NCI-H748 (cell line): ENCODE measurements at regions not wholly inside any gene's neighbourhood (a gene's known extent, or its start where the extent isn't known, plus 50 kb on each side); places are given as distances from the start of the nearest gene placed in this dataset.
A peak's percentile ranks its signal among the peaks of the same experiment; 100 is the strongest.
"Not testable (repeated sequence)": the region's sequence is repeated elsewhere in the genome, so short reads cannot be mapped to it uniquely, and the experiment has no call there.

Experiments
- DNase-seq: peaks from one replicate; lab custom pipeline; 2025; ENCODE audit not compliant: unreplicated experiment; lab: John Stamatoyannopoulos, UW

DNA sequence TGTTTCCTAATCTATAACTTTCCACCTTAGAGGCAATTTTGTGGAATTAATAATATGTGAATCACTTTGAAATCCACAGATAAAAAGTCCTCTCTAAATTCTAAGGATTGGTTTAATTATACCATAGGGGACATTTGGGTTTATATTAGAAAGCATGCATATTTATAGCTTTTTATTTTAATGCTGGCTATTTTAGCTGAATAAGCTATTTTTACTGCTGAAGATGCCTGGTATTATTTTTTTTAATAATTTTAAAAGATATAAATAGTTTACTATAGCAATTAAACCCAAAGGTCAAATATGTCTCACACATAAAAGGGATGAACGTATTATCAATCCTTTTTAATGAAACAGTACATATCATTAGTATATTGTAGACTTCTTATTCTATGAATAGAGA, 415.4 kb downstream of the MAGEB5 start:
- no peak for DNase-seq

DNA sequence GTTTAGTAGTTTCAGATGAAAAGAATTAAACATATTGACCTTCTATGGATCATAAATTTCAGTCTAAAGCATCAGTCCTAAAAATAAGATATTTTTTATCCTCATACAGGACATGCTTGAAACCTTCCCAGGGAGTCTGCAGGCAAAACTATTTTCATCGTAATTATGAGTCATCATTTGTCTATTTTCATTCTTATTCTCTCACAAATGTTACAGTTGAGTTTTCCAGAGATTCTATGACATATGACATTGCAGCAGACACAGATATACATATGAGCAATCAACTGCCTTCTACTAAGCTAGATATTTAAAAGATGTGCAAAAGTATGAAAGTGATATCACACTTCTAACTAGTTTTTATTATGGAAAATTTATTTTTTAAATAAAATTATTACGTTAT, 398.0 kb downstream of the MAGEB5 start:
- no peak for DNase-seq

DNA sequence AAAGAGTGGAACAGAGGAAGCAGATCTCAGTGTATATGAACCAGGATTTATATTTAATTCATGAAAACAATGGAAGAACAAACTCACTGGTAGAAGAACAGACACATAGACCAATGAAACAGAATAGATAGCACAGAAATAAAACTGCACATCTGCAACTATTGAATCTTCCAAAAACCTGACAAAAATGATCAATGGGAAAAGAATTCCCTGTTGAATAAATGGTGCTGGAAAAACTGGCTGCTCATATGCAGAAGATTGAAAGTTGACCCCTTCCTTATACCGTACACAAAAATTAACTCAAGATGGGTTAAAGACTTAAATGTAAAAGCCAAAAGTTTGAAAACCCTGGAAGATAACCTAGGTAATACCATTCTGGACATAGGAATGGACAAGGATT, 391.0 kb downstream of the MAGEB5 start:
- no peak for DNase-seq

DNA sequence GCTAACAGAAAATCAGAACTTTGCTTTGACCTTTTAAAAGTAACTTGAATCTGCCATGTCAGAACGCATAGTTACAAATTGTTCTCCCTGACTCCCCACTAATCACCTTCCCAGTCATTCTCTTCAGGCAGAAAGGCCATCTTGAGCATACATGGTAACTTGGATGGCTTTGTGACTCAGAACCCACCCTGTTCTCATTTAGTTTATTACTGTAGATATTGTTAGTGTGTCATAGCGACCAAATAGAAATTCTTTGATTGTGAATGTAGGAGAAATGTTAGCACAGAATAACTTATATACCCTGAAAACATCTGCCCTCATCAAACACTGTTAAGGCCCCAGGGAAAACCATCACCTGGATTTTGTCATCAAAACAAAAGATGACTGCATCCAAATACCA, 382.0 kb downstream of the MAGEB5 start:
- peak; percentile 28 for DNase-seq

DNA sequence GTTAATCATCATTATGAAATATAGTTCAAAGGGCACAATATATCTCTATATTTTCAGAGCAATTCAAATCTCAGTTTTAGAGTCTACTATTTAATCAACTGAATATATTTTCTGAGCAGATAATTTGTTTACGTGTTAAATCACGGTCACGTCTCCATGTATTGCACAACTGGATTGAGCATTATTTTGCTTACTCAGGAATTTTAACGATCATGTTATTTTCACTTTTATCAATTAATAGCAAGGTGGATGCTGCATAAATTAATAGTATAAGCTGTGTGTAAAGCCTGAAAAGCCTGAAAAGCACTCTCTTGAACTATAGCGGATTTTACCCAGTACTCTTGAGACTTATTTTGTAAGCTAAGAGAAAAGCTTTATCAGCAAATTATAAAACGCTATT, 374.9 kb downstream of the MAGEB5 start:
- no peak for DNase-seq

DNA sequence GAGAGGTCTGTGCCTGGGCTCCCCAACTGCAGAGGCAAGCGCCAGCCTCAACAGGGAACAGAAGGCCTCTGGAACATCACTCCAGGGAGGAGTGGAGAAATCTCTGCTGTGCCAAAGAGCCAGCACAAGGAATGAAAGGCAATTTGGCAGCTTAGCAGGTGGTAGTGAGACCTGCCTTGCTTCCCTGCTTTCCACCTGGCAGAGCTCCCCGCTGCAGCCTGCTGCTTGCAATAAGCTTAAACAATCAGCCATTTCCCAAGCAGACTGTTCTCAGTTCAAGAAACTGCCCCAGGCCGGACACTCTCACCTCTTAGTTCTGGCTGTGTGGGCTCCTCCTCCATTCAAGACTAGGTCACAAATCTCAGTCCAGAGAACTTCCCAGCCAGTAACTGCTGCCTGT, 370.6 kb downstream of the MAGEB5 start:
- DNase-seq = peak; percentile 2

DNA sequence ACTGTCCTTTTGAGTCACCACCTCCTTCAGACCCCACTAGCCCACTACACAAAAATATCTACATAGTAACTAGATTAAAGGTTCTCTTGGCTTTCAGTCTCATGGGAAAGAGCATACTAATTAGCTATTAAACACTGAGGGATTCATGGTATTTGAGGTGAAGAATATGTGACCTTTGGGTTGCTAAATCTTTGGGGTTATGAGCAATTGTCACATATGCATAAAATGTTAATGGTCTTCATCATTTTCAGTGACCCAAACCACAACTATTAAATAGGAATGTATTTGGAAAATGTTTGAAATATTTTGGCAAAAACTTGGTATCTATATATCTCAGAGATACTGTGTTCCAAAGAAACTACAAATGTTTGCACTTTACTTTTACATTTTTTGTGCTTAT, 365.1 kb downstream of the MAGEB5 start:
- DNase-seq = no peak

DNA sequence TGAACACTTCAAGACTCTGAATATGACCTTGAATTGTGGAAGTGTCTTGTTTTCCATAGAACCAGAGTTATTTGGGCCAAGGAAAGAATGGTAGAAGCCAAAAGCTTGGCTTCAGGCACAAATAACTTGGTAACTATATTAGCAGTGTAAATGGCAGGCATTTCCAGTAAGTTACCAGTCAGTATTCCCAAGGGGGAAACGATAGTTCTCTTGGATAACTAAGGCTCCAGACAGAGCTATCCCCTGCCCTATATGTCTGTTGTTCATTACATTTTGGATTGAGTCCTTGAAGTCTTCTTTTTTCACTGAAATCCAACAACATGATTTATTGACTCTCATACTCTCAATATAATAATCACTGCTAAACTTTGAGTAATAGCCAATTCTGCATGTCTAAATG, 364.1 kb downstream of the MAGEB5 start:
- DNase-seq = no peak

DNA sequence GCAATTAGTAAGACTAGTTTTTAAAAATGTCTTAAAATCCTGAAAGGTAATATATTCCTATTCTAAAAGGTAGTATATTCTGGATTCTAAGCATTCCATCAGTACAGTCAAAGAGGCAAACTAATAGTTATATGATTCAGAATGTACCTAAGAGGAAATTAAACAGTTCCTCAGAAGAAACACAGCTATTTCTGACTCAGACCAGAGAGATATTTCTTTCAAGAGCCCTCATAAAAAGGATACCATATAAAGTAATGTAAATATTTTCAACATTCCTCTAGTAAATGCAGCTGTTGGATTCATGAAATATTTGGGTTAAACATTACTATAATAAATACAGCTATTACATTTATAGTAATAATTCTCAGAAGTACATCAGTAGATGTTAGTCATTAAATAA, 358.3 kb downstream of the MAGEB5 start:
- DNase-seq = no peak

DNA sequence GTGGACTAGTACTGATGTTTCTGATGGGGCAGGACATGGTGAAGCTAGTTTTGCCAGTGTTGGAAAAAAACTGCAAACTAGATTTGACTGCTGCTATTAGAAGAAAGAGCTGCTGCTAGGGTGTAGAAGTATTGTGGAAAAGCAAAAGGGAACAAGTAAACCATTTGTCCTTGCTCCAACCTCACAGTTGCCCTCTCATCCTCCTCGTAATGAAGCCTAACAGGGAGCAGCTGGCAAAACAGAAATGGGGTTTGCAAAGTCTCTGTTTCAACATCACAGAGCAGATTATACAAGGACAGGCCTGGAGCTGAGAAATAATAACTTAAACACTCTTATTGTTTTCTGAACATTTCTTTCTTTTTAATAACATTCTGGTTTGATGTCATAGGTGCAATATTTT, 346.2 kb downstream of the MAGEB5 start:
- DNase-seq = peak; percentile 15

DNA sequence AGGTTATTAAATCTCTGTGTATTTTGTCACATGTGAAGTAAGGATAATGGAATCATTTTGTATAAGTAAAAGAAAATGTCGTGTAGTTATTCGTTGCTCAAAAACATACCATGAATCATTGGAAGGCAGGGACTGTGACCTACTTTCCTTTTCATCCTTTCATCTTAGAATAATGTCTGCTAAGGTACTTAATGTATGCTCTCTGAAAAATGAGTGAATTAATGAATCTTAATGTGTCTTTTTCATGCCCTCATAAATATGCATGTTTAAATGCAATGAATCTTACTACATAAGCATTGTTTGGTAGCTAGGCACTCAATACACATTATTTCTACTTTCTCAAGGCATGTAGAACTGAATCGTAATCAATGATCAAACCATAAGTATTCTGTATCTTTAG, 343.9 kb downstream of the MAGEB5 start:
- DNase-seq = no peak

DNA sequence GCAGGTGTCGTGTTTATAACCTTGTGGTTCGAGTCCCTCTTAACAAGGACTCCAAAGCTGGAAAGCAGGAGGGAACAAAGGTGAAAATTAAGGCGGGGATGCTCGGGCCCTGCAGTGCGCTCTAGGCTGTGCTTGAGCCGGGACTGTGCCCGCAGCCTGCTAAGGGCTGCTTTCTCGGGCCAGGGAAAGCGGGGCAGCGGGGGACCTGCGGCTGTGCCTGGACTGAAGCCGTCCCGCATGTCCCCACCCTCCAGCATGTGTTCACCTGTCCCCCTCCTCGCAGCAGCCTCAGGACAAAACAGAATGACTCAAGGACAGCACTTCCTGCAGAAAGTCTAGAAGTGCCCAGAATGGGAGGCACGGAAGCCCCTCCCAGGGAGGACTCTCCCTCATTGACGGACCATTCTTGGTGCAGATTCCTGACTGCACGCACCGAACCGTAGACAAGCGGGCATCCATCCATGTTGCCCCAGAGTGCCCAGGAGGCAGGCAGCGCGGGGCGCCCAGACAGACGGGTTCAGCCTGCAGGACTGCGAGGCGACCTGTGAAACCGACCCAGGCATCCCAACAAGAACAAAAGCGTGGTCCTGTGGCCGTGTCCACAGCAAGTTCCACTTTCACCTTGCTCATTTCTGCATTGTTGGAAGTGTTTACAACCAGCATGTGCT, 342.9 kb downstream of the MAGEB5 start:
- DNase-seq = peak; percentile 67

DNA sequence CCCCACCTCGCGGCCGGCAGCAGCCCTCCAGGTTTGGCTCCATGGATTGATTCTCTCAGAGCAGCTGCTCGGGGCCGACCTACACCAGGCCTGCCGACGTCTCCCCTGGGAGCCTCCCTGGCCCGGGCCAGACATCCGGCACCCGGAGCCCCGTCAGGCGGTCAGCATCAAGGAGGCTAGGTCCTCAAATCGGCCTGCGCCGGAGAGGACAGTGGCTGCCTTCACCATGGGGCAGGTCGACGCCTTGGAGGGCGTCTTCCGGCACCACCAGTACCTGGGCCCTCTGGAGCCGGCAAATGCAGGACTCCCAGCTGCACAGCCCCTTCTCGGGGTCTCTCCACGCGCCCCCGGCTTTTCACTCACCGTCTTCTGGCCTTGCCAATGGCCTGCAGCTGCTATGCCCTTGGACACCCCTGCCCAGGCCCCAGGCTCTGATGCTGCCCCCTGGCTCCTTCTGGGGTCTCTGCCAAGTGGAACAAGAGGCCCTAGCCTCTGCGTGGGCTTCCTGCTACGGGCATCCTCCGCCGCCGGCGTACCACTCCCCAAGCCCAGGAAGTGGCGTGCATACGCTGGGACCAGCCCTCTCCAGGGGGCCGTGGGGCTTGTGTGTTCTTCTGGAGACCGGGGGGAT, 341.8 kb downstream of the MAGEB5 start:
- DNase-seq = peak; percentile 70

DNA sequence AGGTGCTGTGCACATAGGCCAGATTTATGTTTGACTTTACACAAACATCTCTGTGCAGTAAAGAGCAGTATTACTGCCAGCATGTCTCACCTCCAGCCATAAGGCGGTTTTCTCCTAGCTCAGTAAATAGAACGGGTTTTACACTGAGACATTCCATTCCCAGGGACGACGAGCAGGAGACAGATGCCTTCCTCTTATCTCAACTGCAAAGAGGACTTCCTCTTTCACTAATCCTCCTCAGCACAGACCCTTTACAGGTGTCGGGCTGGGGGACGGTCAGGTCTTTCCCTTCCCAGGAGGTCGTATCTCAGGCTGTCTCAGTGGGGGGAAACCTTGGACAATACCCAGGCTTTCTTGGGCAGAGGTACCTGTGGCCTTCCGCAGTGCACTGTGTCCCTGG, 309.8 kb downstream of the MAGEB5 start:
- DNase-seq = not testable (repeated sequence)

DNA sequence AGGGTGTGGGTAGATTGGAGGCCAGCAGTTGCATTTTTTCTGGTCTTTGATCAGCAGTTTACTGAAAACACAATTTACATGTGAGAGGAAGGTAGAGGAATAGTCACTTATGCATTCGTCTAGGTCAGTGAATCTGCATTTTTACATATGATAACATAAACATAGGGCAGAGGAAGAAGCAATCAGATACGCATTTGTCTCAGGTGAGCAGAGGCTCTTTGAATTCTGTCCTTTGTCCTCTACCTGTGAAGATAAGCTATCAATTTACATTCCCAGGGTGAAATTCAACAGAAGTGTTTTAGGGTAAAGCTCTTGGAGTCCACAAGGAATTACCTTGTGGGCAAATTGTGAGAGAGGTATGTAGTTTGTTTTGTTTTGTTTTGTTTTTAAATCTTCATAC, 306.5 kb downstream of the MAGEB5 start:
- DNase-seq = no peak

DNA sequence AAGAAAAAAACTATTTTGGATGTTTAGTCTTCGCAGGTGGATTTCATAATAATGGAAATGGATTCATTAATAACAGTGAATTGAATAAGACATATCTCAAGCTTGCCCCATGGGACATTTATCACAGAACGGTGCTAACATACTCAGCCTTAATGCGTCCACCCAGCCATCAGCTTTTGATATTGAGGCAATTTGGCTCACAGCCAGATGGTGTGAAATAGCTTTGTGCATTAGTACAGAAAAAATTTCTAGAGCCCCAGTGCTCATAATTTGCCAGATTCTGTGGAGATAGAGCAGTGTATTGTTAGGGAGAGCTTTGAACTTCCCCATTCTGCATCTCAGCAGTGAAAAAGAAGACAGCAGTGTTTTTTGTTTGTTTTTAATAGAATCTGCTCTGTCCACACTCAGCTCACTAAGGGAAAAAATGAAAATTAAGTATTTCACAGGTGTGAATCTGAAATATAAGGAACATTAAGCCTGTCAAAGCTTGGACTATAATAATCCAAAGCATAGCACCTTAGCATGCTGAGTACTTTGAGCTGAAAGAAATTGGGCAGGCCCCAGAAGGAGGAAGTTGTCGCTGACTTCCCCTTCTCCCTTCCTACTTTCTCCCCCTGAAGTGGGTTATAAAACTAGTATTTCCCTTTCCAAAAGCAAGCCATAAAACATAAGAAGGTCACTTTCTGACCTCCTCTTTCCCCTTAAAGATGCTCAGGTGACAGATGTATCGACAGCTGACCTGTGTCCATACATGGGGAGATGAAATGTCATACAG, 295.8 kb downstream of the MAGEB5 start:
- peak; percentile 3 for DNase-seq

DNA sequence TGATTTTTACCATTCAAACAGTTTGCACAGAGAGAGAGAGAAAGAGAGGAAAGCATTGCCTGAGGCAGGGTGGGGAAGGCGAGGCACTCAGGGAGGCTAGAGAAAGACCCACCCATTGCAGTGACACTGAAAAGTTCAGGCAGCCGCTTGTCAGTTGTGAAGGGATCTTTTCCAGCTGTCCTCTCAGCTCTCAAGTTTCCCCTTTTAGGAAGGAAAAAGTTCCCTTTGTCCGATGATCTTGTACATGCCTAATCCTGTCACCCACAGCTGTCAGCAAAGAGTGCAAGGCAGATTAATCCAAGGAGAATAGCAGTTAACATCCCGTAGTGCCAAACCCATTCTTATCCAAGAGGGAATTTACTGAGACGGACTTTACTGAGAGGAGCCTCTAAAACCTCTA, 255.0 kb downstream of the MAGEB5 start:
- DNase-seq = no peak

DNA sequence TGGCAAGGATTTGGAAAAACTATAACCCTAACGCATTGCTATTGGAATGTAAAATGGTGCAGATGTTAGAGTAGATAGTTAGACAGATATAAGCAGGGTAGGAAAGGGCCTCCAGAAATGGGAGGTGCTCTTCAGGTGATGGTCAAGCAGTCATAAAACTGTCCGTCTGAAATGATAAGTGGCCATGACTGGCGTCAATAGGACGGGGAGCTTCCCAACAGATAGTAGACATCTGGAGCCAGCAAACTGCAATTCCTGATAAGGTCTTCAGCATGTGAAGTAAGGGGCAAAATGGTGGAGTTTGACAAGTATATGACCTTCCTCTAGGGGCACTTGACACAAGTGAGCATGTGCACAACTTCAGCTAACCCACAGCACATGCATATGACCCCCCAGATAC, 250.4 kb downstream of the MAGEB5 start:
- DNase-seq = no peak

DNA sequence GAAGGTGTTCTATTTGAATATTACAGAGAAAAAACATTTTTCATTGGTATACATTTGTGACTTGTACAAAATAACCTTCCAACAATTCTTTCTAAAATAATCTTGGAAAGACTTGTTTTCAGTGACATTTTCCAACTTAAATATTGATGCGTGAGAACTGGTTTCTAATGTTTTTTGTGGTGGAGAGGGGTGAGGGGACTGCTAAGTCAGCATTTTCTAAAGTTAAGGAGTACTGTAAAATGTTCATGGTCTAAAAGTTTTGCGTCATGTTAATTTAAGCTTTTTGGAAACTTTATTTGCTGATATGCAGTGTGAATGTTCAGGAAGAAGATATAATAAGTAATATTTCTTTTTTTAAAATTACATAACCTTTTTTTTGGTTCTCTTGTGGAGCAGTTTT, 229.3 kb downstream of the MAGEB5 start:
- no peak for DNase-seq

DNA sequence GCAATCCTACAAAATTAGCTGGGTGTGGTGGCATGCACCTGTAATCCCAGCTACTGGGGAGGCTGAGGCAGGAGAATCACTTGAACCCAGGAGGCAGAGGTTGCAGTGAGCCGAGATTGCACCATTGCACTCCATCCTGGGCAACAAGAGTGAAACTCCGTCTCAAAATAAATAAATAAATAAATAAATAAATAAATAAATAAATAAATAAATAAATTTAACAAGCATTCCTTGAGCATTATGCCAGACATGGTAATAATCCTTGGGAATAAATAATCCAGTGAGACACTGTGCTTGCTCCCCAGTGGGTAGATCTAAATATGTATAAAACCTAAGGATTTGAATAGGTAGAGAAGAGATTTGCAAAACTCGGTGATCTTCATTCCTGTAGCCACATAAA, 228.4 kb downstream of the MAGEB5 start:
- DNase-seq = not testable (repeated sequence)

DNA sequence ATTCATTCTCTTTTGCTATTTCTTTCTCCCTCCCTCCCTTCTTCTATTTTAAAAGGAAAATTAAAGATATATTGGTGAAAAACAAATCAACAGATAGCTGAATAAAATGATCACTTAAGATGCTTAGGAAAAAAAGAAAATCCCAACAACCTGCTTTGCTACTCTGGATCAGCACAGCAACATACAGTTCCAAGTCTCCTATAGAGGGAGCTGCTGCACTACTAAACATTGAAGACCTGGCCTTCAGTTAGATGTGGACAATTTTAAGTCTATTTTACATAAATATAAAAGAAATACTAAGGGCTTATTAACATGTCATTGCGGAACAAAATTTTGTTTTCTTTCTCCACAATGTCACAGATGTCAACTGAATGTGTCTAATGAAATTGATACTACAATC, 226.4 kb downstream of the MAGEB5 start:
- peak; percentile 37 for DNase-seq

DNA sequence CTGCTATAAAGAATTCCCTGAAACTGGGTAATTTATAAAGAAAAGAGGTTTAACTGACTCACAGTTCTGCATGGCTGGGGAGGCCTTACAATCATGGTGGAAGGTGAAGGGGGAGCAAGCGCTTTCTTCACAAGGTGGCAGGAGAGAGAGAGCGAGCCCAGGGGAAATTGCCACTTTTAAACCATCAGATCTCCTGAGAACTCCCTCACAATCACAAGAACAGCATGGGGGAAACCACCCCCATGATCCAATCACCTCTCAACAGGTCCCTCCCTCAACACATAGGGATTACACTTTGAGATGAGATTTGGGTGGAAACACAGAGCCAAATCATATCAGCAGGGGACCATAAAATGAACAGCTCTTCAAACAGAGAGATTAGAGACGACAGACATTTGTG, 198.6 kb downstream of the MAGEB5 start:
- peak; percentile 69 for DNase-seq
